GM18867 (cell line): ENCODE measurements at regions not wholly inside any gene's neighbourhood (a gene's known extent, or its start where the extent isn't known, plus 50 kb on each side); places are given as distances from the start of the nearest gene placed in this dataset.

Source experiments
- ATAC-seq: cut with Tn5 transposase; IDR thresholded peaks from one replicate; pipeline ENCODE4 v1.9.1; 2021; ENCODE audit warnings: mild to moderate bottlenecking, moderate library complexity; ENCODE audit not compliant: unreplicated experiment

DNA sequence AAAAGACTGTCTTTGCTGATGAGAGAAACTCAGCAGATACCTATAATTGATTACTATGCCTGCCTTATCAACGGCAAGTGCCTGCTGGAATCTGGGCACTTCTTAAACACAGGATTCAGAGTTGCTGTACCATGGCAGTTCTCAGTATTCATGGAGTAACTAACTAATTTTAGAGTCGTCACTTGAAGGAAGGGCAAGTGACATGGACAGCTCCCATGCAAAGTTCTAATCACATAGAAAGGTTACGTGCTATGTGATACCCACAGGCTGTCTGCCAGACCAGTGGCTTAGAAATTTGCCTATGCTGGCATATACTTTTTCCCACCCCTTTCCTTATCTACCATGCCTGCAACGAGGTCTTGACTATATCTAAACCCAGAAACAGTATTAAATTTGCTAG lies 931.1 kb upstream of the TENM3 start:
- no peak for ATAC-seq

- ATAC-seq = no peak
Measured at GRCh38 chr4:181319629-181320028, 923.6 kb upstream of the TENM3 start.

- ATAC-seq = peak; percentile 97
Measured at GRCh38 chr4:181323061-181323460, 920.1 kb upstream of the TENM3 start.

GRCh38 chr4:181330654-181331201 lies 912.5 kb upstream of the TENM3 start:
- no peak for ATAC-seq

DNA sequence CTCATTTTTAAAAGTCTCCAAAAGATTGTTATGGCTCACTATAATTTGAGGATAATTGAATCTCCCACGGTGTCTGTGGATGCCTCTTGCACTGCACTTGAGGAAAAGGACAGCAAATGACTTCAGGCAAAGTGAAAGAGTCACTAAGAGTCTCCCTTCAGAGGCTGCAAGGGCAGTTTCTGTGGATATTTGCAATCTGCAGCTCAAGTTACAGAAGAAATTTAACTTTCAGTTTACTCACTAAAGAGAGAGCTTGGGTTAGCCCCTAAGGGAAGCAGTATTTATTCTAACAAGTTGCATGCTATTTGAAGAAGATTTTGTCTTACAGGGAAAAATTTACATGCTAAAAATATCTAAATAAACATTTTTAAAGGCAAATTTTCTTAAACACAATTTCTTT lies 912.0 kb upstream of the TENM3 start:
- no peak for ATAC-seq

DNA sequence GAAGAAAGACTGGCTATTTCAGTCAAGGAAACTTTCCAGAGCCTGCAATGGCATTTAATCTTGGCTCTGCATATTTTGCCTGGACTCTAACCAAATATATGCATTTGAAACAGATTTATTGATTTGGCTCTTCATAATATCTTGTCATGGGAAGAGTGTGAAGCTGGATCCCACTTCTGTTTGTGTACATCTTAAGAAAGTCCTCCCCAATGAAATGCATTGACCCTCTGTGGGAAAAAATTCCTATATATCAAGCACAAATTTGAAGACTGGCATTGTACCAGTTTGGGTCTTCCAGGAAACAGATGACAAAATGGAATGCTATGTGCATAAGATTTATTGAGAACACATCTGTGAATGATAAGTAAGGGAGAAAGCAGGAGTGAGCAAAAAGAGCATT lies 897.3 kb upstream of the TENM3 start:
- no peak for ATAC-seq

DNA sequence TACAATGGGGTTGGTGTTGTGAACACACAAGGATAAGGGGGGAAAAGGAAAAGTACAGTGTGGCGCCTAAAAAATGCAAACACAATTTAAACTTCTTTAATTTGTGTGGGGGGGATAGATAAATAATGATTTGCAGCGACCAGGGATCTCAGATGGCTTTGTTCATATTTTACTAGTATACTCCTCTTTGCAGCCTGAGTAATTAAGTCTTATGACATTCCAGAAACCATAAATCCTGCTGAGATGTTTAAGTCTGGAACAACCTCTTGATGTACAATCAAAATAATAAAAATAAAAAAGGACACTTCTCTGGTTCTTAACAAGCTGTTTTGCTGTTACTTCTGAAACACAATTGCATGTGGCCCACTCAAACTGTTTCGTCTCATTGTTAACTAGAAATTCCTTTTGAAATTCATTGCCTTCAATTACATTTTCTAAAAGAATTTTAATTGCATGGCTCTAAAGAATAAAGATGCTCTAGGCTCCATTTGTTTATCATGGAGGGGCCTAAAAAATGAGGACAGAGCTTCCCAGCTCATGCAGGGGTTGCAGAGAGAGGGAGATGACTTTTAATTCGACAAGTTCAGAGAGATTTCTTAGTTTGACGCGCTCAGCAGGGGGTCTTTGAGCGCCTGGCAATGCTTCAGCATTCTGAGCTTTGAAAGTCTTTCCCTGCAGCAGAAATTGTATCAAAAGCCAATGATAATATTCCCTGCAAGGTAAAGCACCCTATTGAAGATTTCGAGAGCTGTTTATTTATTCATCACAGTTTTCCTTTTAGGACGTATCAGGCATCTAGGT lies 892.4 kb upstream of the TENM3 start:
- ATAC-seq = no peak

- no peak for ATAC-seq
Measured at GRCh38 chr4:181364504-181364903, 878.7 kb upstream of the TENM3 start.

DNA sequence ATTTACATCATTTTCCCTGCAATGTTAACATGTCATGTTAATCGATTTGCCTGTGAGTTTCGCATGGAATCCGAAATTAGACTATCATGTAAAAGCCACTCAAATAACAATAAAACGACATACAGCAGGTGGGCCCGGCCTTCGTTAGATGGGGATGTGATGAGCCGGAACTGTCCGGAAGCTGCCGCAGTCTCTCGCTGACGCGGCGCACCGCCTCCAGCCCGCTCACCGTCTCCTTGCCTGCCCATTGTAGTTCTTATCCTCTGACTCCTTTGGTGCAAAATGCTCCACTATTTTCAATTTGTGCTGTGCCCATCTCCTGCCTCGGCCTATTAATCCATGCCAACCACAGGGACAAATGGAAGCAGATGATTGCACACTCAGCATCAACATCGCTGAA lies 877.5 kb upstream of the TENM3 start:
- ATAC-seq = no peak

DNA sequence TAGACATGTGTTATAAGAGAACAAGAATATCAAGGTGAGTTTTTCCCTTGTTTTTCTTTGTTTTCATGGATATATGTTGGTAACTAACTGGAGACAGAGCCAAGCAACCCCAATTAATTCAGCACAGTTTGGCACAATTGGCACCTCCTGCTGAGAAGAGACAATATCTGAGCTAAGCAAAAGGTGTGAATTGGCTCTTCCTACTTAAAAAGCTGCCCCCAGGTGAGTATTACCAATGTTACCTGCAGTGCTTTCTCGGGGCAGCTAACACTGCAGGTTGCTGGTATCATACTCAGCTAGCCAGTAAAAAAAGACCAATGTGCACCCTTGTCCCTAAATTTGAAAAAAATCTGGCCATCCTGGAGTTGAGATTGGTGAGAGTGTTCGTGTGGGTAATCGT lies 871.2 kb upstream of the TENM3 start:
- ATAC-seq = no peak

GRCh38 chr4:181376058-181376457 lies 867.1 kb upstream of the TENM3 start:
- no peak for ATAC-seq

DNA sequence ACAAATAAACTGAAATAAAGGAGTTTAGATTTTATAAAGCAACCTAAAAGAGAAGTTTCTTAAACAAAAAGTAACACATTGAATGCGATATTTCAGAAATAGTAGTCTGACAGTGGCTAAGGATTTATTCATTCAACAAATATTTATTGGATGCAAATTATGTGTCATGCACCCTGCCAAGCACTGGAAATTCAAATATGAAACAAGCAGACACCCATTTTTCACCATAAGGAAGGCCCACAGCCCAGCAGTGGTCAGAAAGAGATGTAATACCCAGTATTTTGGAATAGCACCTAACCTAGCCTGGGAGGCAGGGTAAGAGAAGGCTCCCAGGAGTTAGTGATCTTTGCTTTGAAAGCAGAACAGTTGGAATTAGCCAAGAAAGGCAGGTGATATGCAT lies 855.1 kb upstream of the TENM3 start:
- ATAC-seq = no peak

DNA sequence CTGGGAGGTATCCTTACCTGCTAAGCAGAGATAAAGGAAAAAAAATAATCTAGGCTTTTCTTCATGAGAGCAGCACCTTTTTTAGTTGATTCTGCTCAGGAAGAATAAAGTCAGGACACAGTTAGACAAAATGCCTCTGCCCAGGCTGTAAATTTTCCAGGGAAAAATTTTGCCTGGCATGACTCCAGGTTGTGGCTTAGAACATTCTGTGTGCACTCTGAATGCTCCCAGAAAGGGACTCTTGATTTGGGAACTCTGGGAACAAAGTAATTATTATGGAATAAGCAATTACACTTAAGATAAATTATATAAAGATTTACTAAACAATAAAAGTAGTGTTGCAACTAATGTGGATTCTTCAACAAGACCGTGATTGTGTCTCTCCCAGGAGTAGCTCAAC lies 826.2 kb upstream of the TENM3 start:
- no peak for ATAC-seq

DNA sequence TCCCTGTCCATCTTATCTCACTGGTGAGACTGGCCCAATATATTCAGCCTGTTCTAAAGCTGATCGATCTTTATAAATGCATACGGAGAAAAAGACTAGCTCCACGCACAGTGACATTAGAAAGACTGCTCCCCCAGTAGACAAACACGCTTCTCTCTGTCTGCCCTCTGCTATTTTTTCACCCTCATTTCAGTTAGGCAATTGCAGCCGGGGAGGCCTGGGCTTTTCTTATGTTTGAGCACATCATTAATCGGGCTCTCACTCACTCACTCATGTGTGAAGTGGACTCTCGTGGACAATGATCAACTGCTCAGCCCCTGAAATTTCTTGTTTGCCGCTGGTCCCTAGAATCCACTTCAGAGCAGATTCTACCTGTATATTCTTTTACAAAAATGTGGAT lies 824.7 kb upstream of the TENM3 start:
- no peak for ATAC-seq

GRCh38 chr4:181420950-181421349 lies 822.3 kb upstream of the TENM3 start:
- ATAC-seq = no peak

DNA sequence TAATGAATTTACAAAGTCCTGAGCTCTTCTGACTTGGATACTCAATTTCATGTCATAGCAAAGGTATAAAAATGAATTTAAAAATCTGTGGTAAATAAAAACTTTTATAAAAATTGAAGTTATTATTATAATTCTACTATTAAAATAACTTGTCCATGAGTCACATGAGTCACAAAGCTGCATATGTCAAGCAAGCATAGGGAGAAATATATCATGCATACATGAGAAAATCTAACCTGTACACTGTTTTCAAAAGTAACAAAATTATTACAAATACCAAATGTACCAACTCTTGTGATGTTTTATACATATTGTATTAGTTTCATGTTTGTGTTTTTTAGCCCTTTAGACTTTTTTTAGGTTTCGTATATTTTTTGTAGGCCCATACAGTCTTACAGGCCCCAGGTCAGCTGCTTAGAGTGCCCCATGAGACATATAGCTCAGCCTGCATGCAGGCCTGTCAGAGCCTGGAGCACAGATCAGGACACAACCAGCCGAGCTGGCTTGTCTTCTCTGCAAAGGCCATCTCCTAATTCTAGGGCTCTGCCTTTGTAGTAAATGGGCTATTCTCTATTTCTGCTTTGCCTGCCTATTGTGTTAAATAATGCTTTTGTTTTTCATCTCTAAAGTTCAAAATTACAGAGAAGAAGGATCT lies 818.7 kb upstream of the TENM3 start:
- no peak for ATAC-seq

GRCh38 chr4:181427076-181427475 lies 816.1 kb upstream of the TENM3 start:
- no peak for ATAC-seq

GRCh38 chr4:181431006-181431405 lies 812.2 kb upstream of the TENM3 start:
- ATAC-seq = no peak

GRCh38 chr4:181431661-181432060 lies 811.5 kb upstream of the TENM3 start:
- no peak for ATAC-seq

- ATAC-seq = no peak
Measured at GRCh38 chr4:181432335-181432734, 810.9 kb upstream of the TENM3 start.

- ATAC-seq = no peak
Measured at GRCh38 chr4:181437895-181438294, 805.3 kb upstream of the TENM3 start.

- ATAC-seq = no peak
Measured at GRCh38 chr4:181438641-181439040, 804.6 kb upstream of the TENM3 start.
